GM12864 (cell line): ENCODE measurements at regions not wholly inside any gene's neighbourhood (a gene's known extent, or its start where the extent isn't known, plus 50 kb on each side); places are given as distances from the start of the nearest gene placed in this dataset.
"Not testable (repeated sequence)": the region's sequence is repeated elsewhere in the genome, so short reads cannot be mapped to it uniquely, and the experiment has no call there.

Source experiments
- DNase-seq: peaks from one replicate; pipeline ENCODE4 v3.0.0-alpha.2; 2011; ENCODE audit warnings: low read depth
- H3K4me3 ChIP-seq: 2 replicates; pipeline ENCODE4 v1.5.1; 2011; ENCODE audit warnings: mild to moderate bottlenecking, low read depth, low read length, control low read depth
- TF ChIP-seq, protein P1 (sequence below): IDR thresholded peaks from 2 replicates; pipeline ENCODE4 v1.5.1; 2011; ENCODE audit warnings: low read depth, mild to moderate bottlenecking, moderate library complexity, low read length, control low read depth, inconsistent platforms; ENCODE audit errors: missing control alignments

DNA sequence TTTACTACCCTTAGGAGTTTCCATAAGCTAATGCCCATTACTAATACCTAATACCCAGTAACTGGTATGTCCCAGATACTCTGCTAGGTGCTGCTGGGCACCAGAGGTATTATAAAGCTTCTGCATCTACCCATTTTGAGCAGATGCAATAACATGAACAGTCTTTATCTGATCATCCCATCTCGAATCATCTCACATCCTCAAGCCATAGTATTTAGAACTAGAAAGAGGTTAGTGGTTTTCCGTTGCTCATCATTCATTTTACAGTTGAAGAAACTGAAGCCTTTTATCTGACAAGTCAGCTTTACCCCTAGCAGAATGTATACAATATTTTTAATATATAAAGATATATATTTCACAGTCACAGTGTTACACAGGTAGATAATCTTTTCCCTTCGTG, 99.1 kb upstream of the TCF4 start:
- TF ChIP-seq, protein P1, sequence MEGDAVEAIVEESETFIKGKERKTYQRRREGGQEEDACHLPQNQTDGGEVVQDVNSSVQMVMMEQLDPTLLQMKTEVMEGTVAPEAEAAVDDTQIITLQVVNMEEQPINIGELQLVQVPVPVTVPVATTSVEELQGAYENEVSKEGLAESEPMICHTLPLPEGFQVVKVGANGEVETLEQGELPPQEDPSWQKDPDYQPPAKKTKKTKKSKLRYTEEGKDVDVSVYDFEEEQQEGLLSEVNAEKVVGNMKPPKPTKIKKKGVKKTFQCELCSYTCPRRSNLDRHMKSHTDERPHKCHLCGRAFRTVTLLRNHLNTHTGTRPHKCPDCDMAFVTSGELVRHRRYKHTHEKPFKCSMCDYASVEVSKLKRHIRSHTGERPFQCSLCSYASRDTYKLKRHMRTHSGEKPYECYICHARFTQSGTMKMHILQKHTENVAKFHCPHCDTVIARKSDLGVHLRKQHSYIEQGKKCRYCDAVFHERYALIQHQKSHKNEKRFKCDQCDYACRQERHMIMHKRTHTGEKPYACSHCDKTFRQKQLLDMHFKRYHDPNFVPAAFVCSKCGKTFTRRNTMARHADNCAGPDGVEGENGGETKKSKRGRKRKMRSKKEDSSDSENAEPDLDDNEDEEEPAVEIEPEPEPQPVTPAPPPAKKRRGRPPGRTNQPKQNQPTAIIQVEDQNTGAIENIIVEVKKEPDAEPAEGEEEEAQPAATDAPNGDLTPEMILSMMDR = no peak

DNA sequence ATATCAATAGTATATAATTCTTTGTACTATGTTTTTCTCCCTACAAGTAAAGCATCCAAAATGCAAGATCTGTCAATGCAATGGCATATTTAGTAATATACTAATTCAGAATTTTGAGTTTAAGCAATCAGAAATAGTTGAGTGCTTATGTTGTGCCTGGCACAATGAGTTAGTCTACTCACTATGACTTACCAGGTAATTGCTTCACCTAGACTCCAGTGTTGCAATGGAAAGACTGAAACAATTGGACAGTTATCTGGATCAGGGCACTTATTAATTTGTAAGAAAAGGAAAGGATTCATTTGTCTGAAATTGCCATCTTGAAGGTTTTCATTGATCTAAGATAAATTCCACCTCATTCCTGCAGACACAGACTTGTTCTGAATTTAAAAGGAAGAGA, 97.6 kb upstream of the TCF4 start:
- TF ChIP-seq, protein P1 = no peak
- no peak overlapping the region for H3K4me3 ChIP-seq
- DNase-seq = no peak

More for the DNA sequence above, 99.1 kb upstream of the TCF4 start:
- no peak overlapping the region for H3K4me3 ChIP-seq
- DNase-seq = no peak

DNA sequence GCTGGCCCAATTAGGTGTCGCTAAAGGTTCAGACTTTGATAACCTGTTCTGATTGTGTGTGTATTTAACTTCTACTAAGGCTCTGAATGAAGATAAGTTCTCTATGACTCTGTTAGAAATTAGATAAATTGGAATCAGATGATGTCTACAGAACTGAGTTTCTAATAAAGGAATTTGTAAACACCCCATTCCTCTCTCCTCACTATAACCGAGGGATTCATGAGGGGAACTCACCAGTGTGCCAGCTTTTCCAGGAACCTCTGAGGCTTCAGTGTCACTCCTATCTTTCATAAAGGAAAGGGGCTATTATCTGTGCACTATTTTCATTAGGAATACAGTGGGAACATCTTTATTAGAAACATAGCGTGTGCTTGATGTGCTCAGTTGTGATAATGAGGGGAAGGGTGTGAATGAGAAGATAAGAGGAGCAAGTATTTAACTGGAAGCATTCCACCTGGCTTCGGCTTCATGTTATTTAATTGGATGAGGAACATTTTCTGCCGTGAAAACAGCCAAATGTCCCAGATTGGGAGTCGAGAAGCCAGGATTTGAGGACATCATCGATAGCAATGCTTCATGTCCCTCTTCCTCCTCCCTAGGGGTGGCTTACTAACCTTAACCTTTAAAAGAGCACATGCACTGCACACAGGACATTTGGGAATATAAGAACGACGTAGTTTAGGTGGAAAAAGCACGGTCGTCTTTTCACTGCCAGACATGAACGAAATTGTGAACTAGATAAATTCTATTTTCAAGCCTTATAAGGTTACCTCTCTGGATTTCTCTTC, 84.8 kb upstream of the TCF4 start:
- H3K4me3 ChIP-seq = no peak overlapping the region
- no peak for DNase-seq
- TF ChIP-seq, protein P1 = no peak

DNA sequence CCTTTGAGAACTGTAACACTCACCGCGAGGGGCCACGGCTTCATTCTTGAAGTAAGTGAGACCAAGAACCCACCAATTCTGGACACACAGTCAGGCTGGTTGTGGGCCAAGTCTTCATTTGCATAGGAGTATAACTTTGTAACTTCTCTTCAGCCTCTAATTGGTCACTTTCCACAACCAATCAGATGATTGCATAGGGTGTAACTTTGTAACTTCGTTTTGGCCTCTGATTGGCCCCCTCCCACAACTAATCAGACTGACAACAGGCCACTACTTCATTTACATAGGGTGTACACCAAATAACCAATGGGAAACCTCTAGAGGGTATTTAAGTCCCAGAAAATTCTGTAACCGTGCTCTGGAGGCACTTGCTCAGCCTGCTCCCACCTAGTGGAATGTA, 77.5 kb upstream of the TCF4 start:
- TF ChIP-seq, protein P1 = no peak
- no peak for DNase-seq
- no peak overlapping the region for H3K4me3 ChIP-seq

DNA sequence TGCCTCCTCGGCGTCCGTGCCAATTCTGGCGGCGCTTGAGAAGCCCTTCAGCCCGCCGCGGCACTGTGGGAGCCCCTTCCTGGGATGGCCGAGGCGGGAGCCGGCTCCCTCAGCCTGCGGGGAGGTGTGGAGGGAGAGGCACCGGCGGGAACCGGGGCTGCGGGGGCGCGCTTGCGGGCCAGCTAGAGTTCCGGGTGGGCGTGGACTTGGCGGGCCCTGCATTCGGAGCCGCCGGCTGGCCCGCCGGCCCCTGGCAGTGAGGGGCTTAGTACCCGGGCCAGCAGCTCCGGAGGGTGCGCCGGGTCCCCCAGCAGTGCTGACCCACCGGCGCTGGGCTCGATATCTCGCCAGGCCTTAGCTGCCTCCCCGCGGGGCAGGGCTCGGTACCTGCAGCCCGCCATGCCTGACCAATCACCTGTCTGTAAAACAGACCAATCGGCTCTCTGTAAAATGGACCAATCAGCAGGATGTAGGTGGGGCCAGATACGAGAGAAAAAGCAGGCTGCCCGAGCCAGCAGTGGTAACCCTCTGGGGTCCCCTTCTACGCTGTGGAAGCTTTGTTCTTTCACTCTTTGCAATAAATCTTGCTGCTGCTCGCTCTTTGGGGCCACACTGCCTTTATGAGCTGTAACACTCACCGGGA, 76.9 kb upstream of the TCF4 start:
- not testable (repeated sequence) for H3K4me3 ChIP-seq, DNase-seq

DNA sequence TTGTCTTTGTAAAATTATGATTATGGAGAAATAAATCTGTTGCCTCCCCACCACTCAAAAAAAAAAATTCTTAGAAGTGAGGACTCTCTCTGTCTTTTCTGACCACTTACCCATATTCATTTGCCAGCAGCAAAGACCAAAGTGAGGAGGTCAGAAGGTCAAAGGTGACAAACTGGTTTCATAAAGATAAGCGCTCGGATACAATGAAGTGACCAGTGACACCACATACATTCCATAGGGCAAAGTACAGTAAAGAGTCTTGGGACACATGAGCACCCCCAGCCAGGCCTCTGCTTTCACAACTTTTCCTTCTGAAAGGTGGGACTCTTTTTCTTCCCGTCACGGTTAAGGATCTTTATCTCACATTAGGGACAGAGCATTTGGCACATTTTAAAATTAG, 75.9 kb upstream of the TCF4 start:
- no peak overlapping the region for H3K4me3 ChIP-seq
- DNase-seq = no peak
- TF ChIP-seq, protein P1 = no peak

DNA sequence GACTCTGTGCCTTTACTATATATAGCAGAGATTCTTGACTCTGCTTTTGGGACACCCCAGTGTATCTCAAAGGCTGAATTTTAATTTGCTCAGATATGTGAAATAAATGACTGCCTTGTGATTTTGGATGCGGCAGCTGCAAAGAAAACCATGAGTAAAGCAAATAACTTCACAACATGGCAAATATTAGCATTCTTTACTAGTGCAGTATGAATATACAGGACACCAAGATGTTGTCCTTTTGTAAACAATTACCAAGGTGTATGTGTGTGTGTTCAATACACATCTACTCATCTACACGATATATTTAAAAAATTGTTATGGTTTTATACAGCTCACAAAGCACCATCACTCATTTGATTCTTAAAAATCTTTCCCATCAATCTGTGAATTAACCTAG, 70.6 kb upstream of the TCF4 start:
- TF ChIP-seq, protein P1 = no peak
- H3K4me3 ChIP-seq = no peak overlapping the region
- no peak for DNase-seq
